Sigmoid colon (tissue), 4 donors: ENCODE measurements at regions not wholly inside any gene's neighbourhood (a gene's known extent, or its start where the extent isn't known, plus 50 kb on each side); places are given as distances from the start of the nearest gene placed in this dataset.

Experiments used
- CTCF ChIP-seq, 4 experiments: fragments of 450-650 bp in 3 of 4; fragments of 200-600 bp in 1 of 4; IDR thresholded peaks; one replicate each; pipeline ENCODE4 v1.5.1; 2016 to 2019; ENCODE audit warnings: antibody characterized with exemption in 4 of 4, mild to moderate bottlenecking in 3 of 4, moderate library complexity in 2 of 4
- POLR2A ChIP-seq, 2 donors: fragments of 450-650 bp; IDR thresholded peaks; one replicate each; pipeline ENCODE4 v1.6.1; 2016; ENCODE audit warnings: antibody characterized with exemption in 2 of 2, mild to moderate bottlenecking in 2 of 2, moderate library complexity in 2 of 2
- POLR2AphosphoS5 ChIP-seq, 4 donors: sonication (generic); formaldehyde crosslinking; IDR thresholded peaks; one replicate each; pipeline ENCODE4 v1.6.1; 2017; ENCODE audit warnings: antibody characterized with exemption in 4 of 4

- TF ChIP-seq CTCF (IDR thresholded peaks at IDR 0.05) = no peak
- no peak for TF ChIP-seq POLR2AphosphoS5 (IDR thresholded peaks at IDR 0.05)
- TF ChIP-seq POLR2A (IDR thresholded peaks at IDR 0.05) = no peak
These were observed 373.9 kb downstream of the TSN start for GRCh38 chr2:122129399-122129798.
